Upper lobe of left lung (tissue), 4 donors: ENCODE measurements at regions not wholly inside any gene's neighbourhood (a gene's known extent, or its start where the extent isn't known, plus 50 kb on each side); places are given as distances from the start of the nearest gene placed in this dataset.

ENCODE experiments used
- POLR2A ChIP-seq, 4 donors: fragments of 450-650 bp; IDR thresholded peaks; one replicate each; pipeline ENCODE4 v1.5.1; 2016 to 2017; ENCODE audit warnings: antibody characterized with exemption in 4 of 4, mild to moderate bottlenecking in 2 of 4
- POLR2AphosphoS5 ChIP-seq, 2 donors: sonication (generic); formaldehyde crosslinking; IDR thresholded peaks; one replicate each; pipeline ENCODE4 v1.5.1; 2017; ENCODE audit warnings: antibody characterized with exemption in 2 of 2
- TF ChIP-seq, protein P1 (sequence below), 6 experiments: fragments of 450-650 bp in 4 of 6; fragments of 200-600 bp in 2 of 6; sonication (generic) in 2 of 6; IDR thresholded peaks; one replicate each; pipeline ENCODE4 v1.5.1; 2016 to 2019; ENCODE audit warnings: antibody characterized with exemption in 6 of 6

GRCh38 chr18:45430041-45430440 lies 185.2 kb upstream of the SLC14A2 start:
- TF ChIP-seq POLR2A (IDR thresholded peaks at IDR 0.05) (no peak), POLR2AphosphoS5 (IDR thresholded peaks at IDR 0.05) (no peak)
- TF ChIP-seq, protein P1, sequence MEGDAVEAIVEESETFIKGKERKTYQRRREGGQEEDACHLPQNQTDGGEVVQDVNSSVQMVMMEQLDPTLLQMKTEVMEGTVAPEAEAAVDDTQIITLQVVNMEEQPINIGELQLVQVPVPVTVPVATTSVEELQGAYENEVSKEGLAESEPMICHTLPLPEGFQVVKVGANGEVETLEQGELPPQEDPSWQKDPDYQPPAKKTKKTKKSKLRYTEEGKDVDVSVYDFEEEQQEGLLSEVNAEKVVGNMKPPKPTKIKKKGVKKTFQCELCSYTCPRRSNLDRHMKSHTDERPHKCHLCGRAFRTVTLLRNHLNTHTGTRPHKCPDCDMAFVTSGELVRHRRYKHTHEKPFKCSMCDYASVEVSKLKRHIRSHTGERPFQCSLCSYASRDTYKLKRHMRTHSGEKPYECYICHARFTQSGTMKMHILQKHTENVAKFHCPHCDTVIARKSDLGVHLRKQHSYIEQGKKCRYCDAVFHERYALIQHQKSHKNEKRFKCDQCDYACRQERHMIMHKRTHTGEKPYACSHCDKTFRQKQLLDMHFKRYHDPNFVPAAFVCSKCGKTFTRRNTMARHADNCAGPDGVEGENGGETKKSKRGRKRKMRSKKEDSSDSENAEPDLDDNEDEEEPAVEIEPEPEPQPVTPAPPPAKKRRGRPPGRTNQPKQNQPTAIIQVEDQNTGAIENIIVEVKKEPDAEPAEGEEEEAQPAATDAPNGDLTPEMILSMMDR (IDR thresholded peaks at IDR 0.05) = no peak
